ENCODE measurements at regions not wholly inside any gene's neighbourhood (a gene's known extent, or its start where the extent isn't known, plus 50 kb on each side); places are given as distances from the start of the nearest gene placed in this dataset.

GRCh38 chr21:32212116-32212515 lies 66.7 kb downstream of the MIS18A start:
- TF ChIP-seq REST (IDR thresholded peaks at IDR 0.05; ENCODE audit: unreplicated experiment): no peak
- Histone ChIP-seq H3K4me2 (no peak overlapping the region), H3F3A (replicated peaks; ENCODE audit: low read depth) (no peaks in the 10 kb centered on the region), H3K9me2 (ENCODE audit: insufficient read depth) (no peaks in the 10 kb centered on the region), H3K4me3 (no peak overlapping the region), H3K36me3 (ENCODE audit: insufficient read depth) (no peaks in the 10 kb centered on the region), H4K20me1 (replicated peaks; ENCODE audit: insufficient read depth) (no peaks in the 10 kb centered on the region), H2AFZ (no peak overlapping the region), H3K79me2 (replicated peaks; ENCODE audit: insufficient read depth) (no peaks in the 10 kb centered on the region), H3K4me1 (ENCODE audit: insufficient read depth) (no peaks in the 10 kb centered on the region), H3K27ac (ENCODE audit: low read depth) (no peak overlapping the region), H3K27me3 (ENCODE audit: insufficient read depth) (no peaks in the 10 kb centered on the region)
- Mint-ChIP-seq H3K27me3 (ENCODE audit: insufficient read depth, low read depth, poor library complexity) (peaks cover 9% of the 10 kb centered on the region), H3K9me3 (peaks cover 3% of the 10 kb centered on the region; the same call in 1 of the 3 replicates), H3K4me3 (no peak overlapping the region), H3K4me1 (no peaks in the 10 kb centered on the region), H3K27ac (no peak overlapping the region), H3K36me3 (ENCODE audit: low read depth) (no peaks in the 10 kb centered on the region)
- no peak for DNase-seq (ENCODE audit: low spot score)
- no peak for ATAC-seq

GRCh38 chr21:32211306-32211705 lies 67.5 kb downstream of the MIS18A start:
- no peak overlapping the region for H3K4me2 ChIP-seq
- peaks cover 3% of the 10 kb centered on the region; the same call in 1 of the 3 replicates for H3K9me3 Mint-ChIP-seq
- H4K20me1 ChIP-seq (replicated peaks; ENCODE audit: insufficient read depth): no peaks in the 10 kb centered on the region
- no peak overlapping the region for H3K27ac Mint-ChIP-seq
- peaks cover 9% of the 10 kb centered on the region for H3K27me3 Mint-ChIP-seq (ENCODE audit: insufficient read depth, low read depth, poor library complexity)
- no peaks in the 10 kb centered on the region for H3K4me1 Mint-ChIP-seq
- H3F3A ChIP-seq (replicated peaks; ENCODE audit: low read depth): no peaks in the 10 kb centered on the region
- DNase-seq (ENCODE audit: low spot score) (no peak), ATAC-seq (no peak)
- no peak overlapping the region for H3K27ac ChIP-seq (ENCODE audit: low read depth)
- H3K36me3 ChIP-seq (ENCODE audit: insufficient read depth): no peaks in the 10 kb centered on the region
- H3K4me1 ChIP-seq (ENCODE audit: insufficient read depth): no peaks in the 10 kb centered on the region
- no peak overlapping the region for H3K4me3 Mint-ChIP-seq
- H2AFZ ChIP-seq: no peak overlapping the region
- no peaks in the 10 kb centered on the region for H3K79me2 ChIP-seq (replicated peaks; ENCODE audit: insufficient read depth)
- H3K9me2 ChIP-seq (ENCODE audit: insufficient read depth): no peaks in the 10 kb centered on the region
- no peak overlapping the region for H3K4me3 ChIP-seq
- H3K36me3 Mint-ChIP-seq (ENCODE audit: low read depth): no peaks in the 10 kb centered on the region
- H3K27me3 ChIP-seq (ENCODE audit: insufficient read depth): no peaks in the 10 kb centered on the region
- TF ChIP-seq ZNF462 (CRISPR knock-in tag; IDR thresholded peaks at IDR 0.05) (no peak), REST (IDR thresholded peaks at IDR 0.05; ENCODE audit: unreplicated experiment) (no peak), ZNF114 (CRISPR knock-in tag; IDR thresholded peaks at IDR 0.05) (no peak), ZNF331 (CRISPR knock-in tag; IDR thresholded peaks at IDR 0.05; ENCODE audit: low read depth) (no peak), JUNB (IDR thresholded peaks at IDR 0.05; ENCODE audit: unreplicated experiment) (no peak), NANOG (IDR thresholded peaks at IDR 0.05; ENCODE audit: borderline replicate concordance) (no peak), POLR2AphosphoS5 (IDR thresholded peaks at IDR 0.05; ENCODE audit: low read depth) (no peak), CREB1 (CRISPR knock-in tag; IDR thresholded peaks at IDR 0.05; ENCODE audit: low read depth) (no peak), EZH2phosphoT487 (IDR thresholded peaks at IDR 0.05; ENCODE audit: unreplicated experiment) (no peak)
